NB4 (cell line): ENCODE measurements at regions not wholly inside any gene's neighbourhood (a gene's known extent, or its start where the extent isn't known, plus 50 kb on each side); places are given as distances from the start of the nearest gene placed in this dataset.

Experiments
- DNase-seq: peaks from one replicate; pipeline ENCODE4 v3.0.0; 2010; ENCODE audit warnings: low read depth
- H3K4me3 ChIP-seq: one replicate; pipeline ENCODE4 v1.5.1; 2011; ENCODE audit warnings: mild to moderate bottlenecking, low read depth, low read length, moderate library complexity
- CTCF ChIP-seq: IDR thresholded peaks from one replicate; pipeline ENCODE4 v1.5.1; 2012; ENCODE audit warnings: low read depth, low read length
- MAX ChIP-seq: IDR thresholded peaks from 2 replicates; pipeline ENCODE4 v1.6.1; 2011; ENCODE audit warnings: low read depth, low read length
- MYC ChIP-seq: IDR thresholded peaks from 2 replicates; pipeline ENCODE4 v1.6.1; 2011; ENCODE audit warnings: low read depth, low read length
- POLR2A ChIP-seq: IDR thresholded peaks from 2 replicates; pipeline ENCODE4 v1.6.1; 2011; ENCODE audit warnings: mild to moderate bottlenecking; ENCODE audit not compliant: insufficient read length; ENCODE audit errors: extremely low read depth

- TF ChIP-seq CTCF, result no peak
- H3K4me3 ChIP-seq, result no peak overlapping the region
- DNase-seq, result no peak
Observed at GRCh38 chr4:137649711-137650450, 117.6 kb upstream of the PCDH18 start.

- no peak for TF ChIP-seq MAX
- TF ChIP-seq CTCF, result no peak
- no peak for TF ChIP-seq MYC
- no peak for TF ChIP-seq POLR2A
- DNase-seq, result no peak
- H3K4me3 ChIP-seq, result no peak overlapping the region
Observed at GRCh38 chr4:137648531-137648930, 116.2 kb upstream of the PCDH18 start.

- no peak overlapping the region for H3K4me3 ChIP-seq
- DNase-seq, result no peak
- TF ChIP-seq CTCF (no peak), POLR2A (no peak), MYC (no peak), MAX (no peak)
Observed at GRCh38 chr4:137647375-137647774, 115.1 kb upstream of the PCDH18 start.

GRCh38 chr4:137644201-137644600 lies 111.9 kb upstream of the PCDH18 start:
- no peak for DNase-seq
- no peak overlapping the region for H3K4me3 ChIP-seq
- TF ChIP-seq MAX, result no peak
- TF ChIP-seq MYC, result no peak
- no peak for TF ChIP-seq CTCF
- no peak for TF ChIP-seq POLR2A

- DNase-seq, result no peak
- no peak overlapping the region for H3K4me3 ChIP-seq
- TF ChIP-seq CTCF (no peak), MAX (no peak), POLR2A (no peak)
Observed at GRCh38 chr4:137641544-137641943, 109.2 kb upstream of the PCDH18 start.

GRCh38 chr4:137640838-137641158 lies 108.5 kb upstream of the PCDH18 start:
- H3K4me3 ChIP-seq, result no peak overlapping the region
- TF ChIP-seq CTCF, result no peak
- TF ChIP-seq MAX, result no peak
- no peak for TF ChIP-seq MYC
- TF ChIP-seq POLR2A, result no peak
- no peak for DNase-seq
